HUES48 (cell line): ENCODE measurements at regions not wholly inside any gene's neighbourhood (a gene's known extent, or its start where the extent isn't known, plus 50 kb on each side); places are given as distances from the start of the nearest gene placed in this dataset.
A peak's percentile ranks its signal among the peaks of the same experiment; 100 is the strongest.

Experiments used
- H3K27ac ChIP-seq: one replicate; pipeline ENCODE4 v1.7.0; 2013; ENCODE audit warnings: low read depth, low read length, inconsistent platforms
- H3K27me3 ChIP-seq: 2 replicates; pipeline ENCODE4 v1.6.1; 2013; ENCODE audit warnings: mild to moderate bottlenecking, low read length; ENCODE audit not compliant: control insufficient read depth, insufficient read depth
- H3K36me3 ChIP-seq: 2 replicates; pipeline ENCODE4 v1.6.1; 2013; ENCODE audit warnings: low read length; ENCODE audit not compliant: control insufficient read depth, insufficient read depth
- H3K4me1 ChIP-seq: 2 replicates; pipeline ENCODE4 v1.6.1; 2013; ENCODE audit warnings: mild to moderate bottlenecking, low read length; ENCODE audit not compliant: control insufficient read depth, insufficient read depth
- H3K4me3 ChIP-seq: 2 replicates; pipeline ENCODE4 v1.5.1; 2013; ENCODE audit warnings: mild to moderate bottlenecking, low read depth, low read length
- H3K9ac ChIP-seq: 2 replicates; pipeline ENCODE4 v1.6.1; 2013; ENCODE audit warnings: mild to moderate bottlenecking, low read depth, low read length, moderate library complexity
- H3K9me3 ChIP-seq: 2 replicates; pipeline ENCODE4 v1.6.1; 2013; ENCODE audit warnings: low read length; ENCODE audit not compliant: control insufficient read depth, insufficient read depth

- no peak overlapping the region for H3K27ac ChIP-seq
- H3K4me3 ChIP-seq, result no peak overlapping the region
- no peaks in the 10 kb centered on the region for H3K27me3 ChIP-seq
- H3K4me1 ChIP-seq, result peaks cover 11% of the 10 kb centered on the region
- H3K9ac ChIP-seq, result no peak overlapping the region
- H3K36me3 ChIP-seq, result no peaks in the 10 kb centered on the region
- peaks cover 8% of the 10 kb centered on the region; the same call in 1 of the 2 replicates for H3K9me3 ChIP-seq
Measured at GRCh38 chr15:26477044-26477443, 295.8 kb downstream of the GABRB3 start.

GRCh38 chr15:26475554-26475953 lies 297.3 kb downstream of the GABRB3 start:
- H3K9ac ChIP-seq, result no peak overlapping the region
- no peak overlapping the region for H3K27ac ChIP-seq
- peaks cover 17% of the 10 kb centered on the region for H3K4me1 ChIP-seq
- peaks cover 8% of the 10 kb centered on the region; the same call in 1 of the 2 replicates for H3K9me3 ChIP-seq
- no peak overlapping the region for H3K4me3 ChIP-seq
- no peaks in the 10 kb centered on the region for H3K36me3 ChIP-seq
- H3K27me3 ChIP-seq, result no peaks in the 10 kb centered on the region

- no peak overlapping the region for H3K27ac ChIP-seq
- H3K9me3 ChIP-seq, result peaks cover 8% of the 10 kb centered on the region; the same call in 1 of the 2 replicates
- no peaks in the 10 kb centered on the region for H3K36me3 ChIP-seq
- no peak overlapping the region for H3K9ac ChIP-seq
- H3K4me1 ChIP-seq, result peaks cover 17% of the 10 kb centered on the region
- no peak overlapping the region for H3K4me3 ChIP-seq
- H3K27me3 ChIP-seq, result no peaks in the 10 kb centered on the region
Measured at GRCh38 chr15:26472661-26473060, 300.2 kb downstream of the GABRB3 start.

GRCh38 chr15:26461847-26462608 lies 310.8 kb downstream of the GABRB3 start:
- no peaks in the 10 kb centered on the region for H3K27me3 ChIP-seq
- H3K27ac ChIP-seq, result no peak overlapping the region
- H3K4me1 ChIP-seq, result no peaks in the 10 kb centered on the region
- H3K36me3 ChIP-seq, result no peaks in the 10 kb centered on the region
- peaks cover 4% of the 10 kb centered on the region for H3K9me3 ChIP-seq
- no peak overlapping the region for H3K4me3 ChIP-seq
- no peak overlapping the region for H3K9ac ChIP-seq

GRCh38 chr15:26460165-26460564 lies 312.7 kb downstream of the GABRB3 start:
- Histone ChIP-seq H3K4me3 (no peak overlapping the region), H3K9me3 (peaks cover 6% of the 10 kb centered on the region)

GRCh38 chr15:26455828-26456227 lies 317.0 kb downstream of the GABRB3 start:
- no peaks in the 10 kb centered on the region for H3K4me1 ChIP-seq
- no peak overlapping the region for H3K27ac ChIP-seq
- no peaks in the 10 kb centered on the region for H3K36me3 ChIP-seq
- H3K9me3 ChIP-seq, result peaks cover 6% of the 10 kb centered on the region
- H3K4me3 ChIP-seq, result no peak overlapping the region
- no peaks in the 10 kb centered on the region for H3K27me3 ChIP-seq
- no peak overlapping the region for H3K9ac ChIP-seq

More at GRCh38 chr15:26460165-26460564, 312.7 kb downstream of the GABRB3 start:
- no peak overlapping the region for H3K27ac ChIP-seq
- H3K9ac ChIP-seq, result no peak overlapping the region
- H3K36me3 ChIP-seq, result no peaks in the 10 kb centered on the region
- H3K27me3 ChIP-seq, result no peaks in the 10 kb centered on the region
- H3K4me1 ChIP-seq, result no peaks in the 10 kb centered on the region

- peaks cover 6% of the 10 kb centered on the region for H3K9me3 ChIP-seq
- H3K9ac ChIP-seq, result no peak overlapping the region
- H3K4me3 ChIP-seq, result no peak overlapping the region
- peaks cover 10% of the 10 kb centered on the region for H3K4me1 ChIP-seq
- H3K27me3 ChIP-seq, result no peaks in the 10 kb centered on the region
- no peak overlapping the region for H3K27ac ChIP-seq
- no peaks in the 10 kb centered on the region for H3K36me3 ChIP-seq
Measured at GRCh38 chr15:26453914-26454313, 319.0 kb downstream of the GABRB3 start.

- Histone ChIP-seq H3K9me3 (peaks cover 2% of the 10 kb centered on the region; the same call in 1 of the 2 replicates), H3K27me3 (no peaks in the 10 kb centered on the region), H3K4me3 (no peak overlapping the region), H3K9ac (no peak overlapping the region), H3K4me1 (peaks cover 11% of the 10 kb centered on the region), H3K27ac (no peak overlapping the region), H3K36me3 (no peaks in the 10 kb centered on the region)
Measured at GRCh38 chr15:26451995-26452394, 320.9 kb downstream of the GABRB3 start.

GRCh38 chr15:26449291-26449690 lies 323.6 kb downstream of the GABRB3 start:
- no peaks in the 10 kb centered on the region for H3K36me3 ChIP-seq
- peaks cover 11% of the 10 kb centered on the region for H3K4me1 ChIP-seq
- no peak overlapping the region for H3K4me3 ChIP-seq
- no peaks in the 10 kb centered on the region for H3K9me3 ChIP-seq
- H3K27ac ChIP-seq, result peak overlapping the region; percentile 83
- H3K27me3 ChIP-seq, result no peaks in the 10 kb centered on the region
- H3K9ac ChIP-seq, result no peak overlapping the region

GRCh38 chr15:26443321-26443720 lies 329.5 kb downstream of the GABRB3 start:
- no peak overlapping the region for H3K27ac ChIP-seq
- H3K27me3 ChIP-seq, result no peaks in the 10 kb centered on the region
- H3K4me1 ChIP-seq, result no peaks in the 10 kb centered on the region
- H3K4me3 ChIP-seq, result no peak overlapping the region
- H3K9ac ChIP-seq, result no peak overlapping the region
- H3K36me3 ChIP-seq, result no peaks in the 10 kb centered on the region
- H3K9me3 ChIP-seq, result 0 out of 2 replicates have a peak, but pooled peaks cover 3% of the 10 kb centered on the region

GRCh38 chr15:26442680-26443079 lies 330.2 kb downstream of the GABRB3 start:
- 0 out of 2 replicates have a peak, but pooled peaks cover 3% of the 10 kb centered on the region for H3K9me3 ChIP-seq
- H3K27me3 ChIP-seq, result no peaks in the 10 kb centered on the region
- no peak overlapping the region for H3K4me3 ChIP-seq
- H3K27ac ChIP-seq, result no peak overlapping the region
- no peaks in the 10 kb centered on the region for H3K36me3 ChIP-seq
- H3K4me1 ChIP-seq, result no peaks in the 10 kb centered on the region
- H3K9ac ChIP-seq, result no peak overlapping the region
